ENCODE measurements at regions not wholly inside any gene's neighbourhood (a gene's known extent, or its start where the extent isn't known, plus 50 kb on each side); places are given as distances from the start of the nearest gene placed in this dataset.

DNA sequence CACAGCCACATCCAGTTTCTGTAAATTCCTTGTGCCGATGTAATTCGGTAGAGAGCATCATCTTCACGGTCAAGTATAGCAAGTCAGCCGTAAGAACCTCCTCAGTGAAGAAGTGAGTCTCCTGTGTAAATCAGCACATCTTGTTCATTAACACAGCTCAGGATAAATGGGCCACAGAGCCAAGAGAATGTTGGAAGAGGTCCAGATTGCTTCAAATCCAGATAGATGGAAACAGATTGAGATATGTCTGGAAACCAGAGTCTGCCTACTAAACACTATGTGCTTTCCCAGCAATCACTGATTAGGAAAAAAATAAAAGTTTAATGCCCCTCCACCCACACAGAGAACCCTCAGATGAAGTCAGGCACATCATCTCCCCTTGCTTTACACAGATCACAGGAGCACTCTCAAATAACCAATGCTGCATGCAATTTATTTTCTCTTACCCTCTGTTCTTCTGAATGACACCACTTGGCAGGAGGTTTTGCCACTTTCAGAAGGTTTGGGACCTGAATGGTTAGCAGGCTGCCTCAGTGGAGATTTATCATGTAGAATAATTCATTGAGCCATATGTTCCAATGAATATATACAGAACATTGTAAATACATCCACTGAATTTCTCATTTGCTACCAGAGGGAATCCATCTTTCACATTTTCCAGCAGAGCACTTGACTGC, 357.7 kb downstream of the C4orf33 start:
- TF ChIP-seq YY1 (IDR thresholded peaks at IDR 0.05; ENCODE audit: insufficient read depth, insufficient read length) (no peak), ZNF274 (IDR thresholded peaks at IDR 0.05; ENCODE audit: low read depth, low read length) (no peak), SUZ12 (IDR thresholded peaks at IDR 0.05; ENCODE audit: extremely low read depth, insufficient read depth, insufficient read length) (no peak)
